ENCODE measurements at regions not wholly inside any gene's neighbourhood (a gene's known extent, or its start where the extent isn't known, plus 50 kb on each side); places are given as distances from the start of the nearest gene placed in this dataset.

DNA sequence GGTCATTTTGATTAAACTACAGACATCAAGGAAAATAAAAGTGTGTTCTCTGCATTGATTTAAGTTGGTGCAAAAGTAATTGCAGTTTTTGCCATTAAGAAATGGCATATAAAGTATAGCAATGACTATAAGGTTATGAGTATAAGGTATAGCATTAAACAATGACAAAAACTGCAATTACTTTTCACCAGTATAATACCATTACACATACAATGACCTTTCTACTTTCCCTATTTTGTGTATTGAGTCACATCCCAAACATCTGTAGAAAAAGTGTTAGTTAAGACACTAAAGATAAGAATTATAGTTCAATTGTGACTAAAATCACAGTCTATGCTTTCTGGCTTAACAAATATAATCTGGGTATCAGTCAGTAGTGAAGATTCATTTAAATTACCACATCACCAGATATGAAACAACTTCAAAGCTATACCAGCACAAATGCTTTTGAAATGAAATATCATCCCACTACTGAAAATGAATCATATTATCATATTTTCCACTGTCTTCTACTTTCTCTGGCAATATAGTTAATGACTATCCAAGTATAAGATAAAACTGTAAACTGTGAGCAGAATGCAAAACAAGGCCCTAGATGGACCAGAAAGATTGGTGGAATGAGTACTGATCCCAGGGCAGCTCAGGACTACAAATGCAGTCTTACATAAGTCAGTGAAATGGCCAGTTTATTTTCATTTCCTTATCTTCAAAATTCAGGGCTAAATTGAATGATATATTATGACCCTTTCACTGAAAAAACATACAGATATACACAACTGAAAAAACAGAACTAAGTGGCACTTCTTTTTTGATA lies 241.1 kb downstream of the ANTXR2 start:
- no peaks in the 10 kb centered on the region for H3K4me1 ChIP-seq
- H3K36me3 ChIP-seq: no peaks in the 10 kb centered on the region
- H3K27me3 ChIP-seq: no peaks in the 10 kb centered on the region
- intact Hi-C loops (cut with DNase I): no loop called here
- TF ChIP-seq CTCF (IDR thresholded peaks at IDR 0.05): no peak
- no peak overlapping the region for H3K4me3 ChIP-seq
- DNase-seq (no peak), ATAC-seq (no peak)
- H3K9me3 ChIP-seq: no peaks in the 10 kb centered on the region
- H3K27ac ChIP-seq: no peak overlapping the region

GRCh38 chr4:79831119-79831528 lies 241.9 kb downstream of the ANTXR2 start:
- Histone ChIP-seq H3K4me1 (no peaks in the 10 kb centered on the region), H3K36me3 (no peaks in the 10 kb centered on the region), H3K27me3 (no peaks in the 10 kb centered on the region), H3K4me3 (no peak overlapping the region), H3K9me3 (no peaks in the 10 kb centered on the region), H3K27ac (no peak overlapping the region)
- no peak for TF ChIP-seq CTCF (IDR thresholded peaks at IDR 0.05)
- ATAC-seq (no peak), DNase-seq (no peak)
- intact Hi-C loops (cut with DNase I): no loop called here

- no peak overlapping the region for H3K27ac ChIP-seq
- intact Hi-C loops (cut with DNase I): no loop called here
- H3K4me1 ChIP-seq: no peaks in the 10 kb centered on the region
- no peaks in the 10 kb centered on the region for H3K36me3 ChIP-seq
- ATAC-seq: no peak
- DNase-seq: no peak
- TF ChIP-seq CTCF (IDR thresholded peaks at IDR 0.05): no peak
- H3K9me3 ChIP-seq: peaks cover 0 to 3% of the 10 kb centered on the region in 2 donors
- no peaks in the 10 kb centered on the region for H3K27me3 ChIP-seq
- H3K4me3 ChIP-seq: no peak overlapping the region
These were observed 245.7 kb downstream of the ANTXR2 start for GRCh38 chr4:79827283-79827682.

- intact Hi-C loops (cut with DNase I): no loop called here
These were observed 249.8 kb downstream of the ANTXR2 start for GRCh38 chr4:79823148-79823763.

More at GRCh38 chr4:79823148-79823763, 249.8 kb downstream of the ANTXR2 start:
- no peak for TF ChIP-seq CTCF (IDR thresholded peaks at IDR 0.05)
- H3K27ac ChIP-seq: no peak overlapping the region
- no peaks in the 10 kb centered on the region for H3K36me3 ChIP-seq
- no peaks in the 10 kb centered on the region for H3K27me3 ChIP-seq
- no peak overlapping the region for H3K4me3 ChIP-seq
- no peaks in the 10 kb centered on the region for H3K4me1 ChIP-seq
- ATAC-seq (no peak), DNase-seq (peak in 1 of 4 donors; percentile 1)
- H3K9me3 ChIP-seq: peaks cover 0 to 3% of the 10 kb centered on the region in 2 donors

All from left lung (tissue), 4 donors.